ENCODE measurements at regions not wholly inside any gene's neighbourhood (a gene's known extent, or its start where the extent isn't known, plus 50 kb on each side); places are given as distances from the start of the nearest gene placed in this dataset.
"Not testable (repeated sequence)": the region's sequence is repeated elsewhere in the genome, so short reads cannot be mapped to it uniquely, and the experiment has no call there.

DNA sequence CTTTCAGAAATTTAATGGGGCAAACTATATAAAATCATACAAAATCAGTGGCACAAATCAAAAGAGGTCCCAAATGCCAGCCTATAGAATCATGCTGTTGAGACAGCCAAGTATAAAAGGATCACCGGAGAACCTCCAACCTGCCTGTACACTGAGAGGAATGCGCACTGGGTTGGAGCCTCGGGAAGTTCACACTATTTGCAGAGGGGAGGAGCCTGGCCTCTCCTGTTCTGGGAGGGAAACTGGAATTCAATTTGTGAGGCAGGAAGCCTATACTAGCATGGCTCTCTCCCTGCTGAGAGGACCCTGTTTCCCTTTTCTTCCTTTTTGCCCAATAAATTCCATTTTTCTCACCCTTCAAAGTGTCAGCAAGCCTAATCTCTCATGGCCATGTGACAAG lies 406.0 kb downstream of the HINT1 start:
- Histone ChIP-seq H3K9me3 (ENCODE audit: control insufficient read depth, insufficient read depth, low read depth, low read length) (no peaks in the 10 kb centered on the region), H3K36me3 (ENCODE audit: control insufficient read depth in 2 of 2, insufficient read depth in 1 of 2, low read length in 2 of 2) (no peaks in the 10 kb centered on the region), H3K27ac (ENCODE audit: extremely low read depth, low read depth, low read length) (no peak overlapping the region), H3K4me1 (ENCODE audit: control insufficient read depth, insufficient read depth, low read length) (no peaks in the 10 kb centered on the region), H3K4me3 (ENCODE audit: low read depth, low read length) (no peak overlapping the region)
- no peak for TF ChIP-seq REPIN1 (tag by site-specific recombination; IDR thresholded peaks at IDR 0.05; ENCODE audit: low read depth)
- ChIA-PET POLR2A (no interaction called here), CTCF (no interaction called here)

GRCh38 chr5:130747556-130747955 lies 417.5 kb downstream of the HINT1 start:
- Histone ChIP-seq H3K36me3 (ENCODE audit: control insufficient read depth in 2 of 2, insufficient read depth in 1 of 2, low read length in 2 of 2) (no peaks in the 10 kb centered on the region), H3K27ac (ENCODE audit: extremely low read depth, low read depth, low read length) (no peak overlapping the region), H3K4me1 (ENCODE audit: control insufficient read depth, insufficient read depth, low read length) (no peaks in the 10 kb centered on the region), H3K9me3 (ENCODE audit: control insufficient read depth, insufficient read depth, low read depth, low read length) (no peaks in the 10 kb centered on the region), H3K4me3 (ENCODE audit: low read depth, low read length) (no peak overlapping the region)
- POLR2A ChIA-PET = no interaction called here
- CTCF ChIA-PET = no interaction called here
- TF ChIP-seq ZNF830 (tag by site-specific recombination; IDR thresholded peaks at IDR 0.05; ENCODE audit: low read depth) (no peak), ZNF792 (tag by site-specific recombination; IDR thresholded peaks at IDR 0.05) (no peak), ZNF701 (tag by site-specific recombination; IDR thresholded peaks at IDR 0.05) (no peak), ZNF37A (tag by site-specific recombination; IDR thresholded peaks at IDR 0.05) (no peak), ZNF558 (tag by site-specific recombination; IDR thresholded peaks at IDR 0.05) (no peak), ZFHX2 (tag by site-specific recombination; conservative IDR thresholded peaks at IDR 0.05) (no peak)

DNA sequence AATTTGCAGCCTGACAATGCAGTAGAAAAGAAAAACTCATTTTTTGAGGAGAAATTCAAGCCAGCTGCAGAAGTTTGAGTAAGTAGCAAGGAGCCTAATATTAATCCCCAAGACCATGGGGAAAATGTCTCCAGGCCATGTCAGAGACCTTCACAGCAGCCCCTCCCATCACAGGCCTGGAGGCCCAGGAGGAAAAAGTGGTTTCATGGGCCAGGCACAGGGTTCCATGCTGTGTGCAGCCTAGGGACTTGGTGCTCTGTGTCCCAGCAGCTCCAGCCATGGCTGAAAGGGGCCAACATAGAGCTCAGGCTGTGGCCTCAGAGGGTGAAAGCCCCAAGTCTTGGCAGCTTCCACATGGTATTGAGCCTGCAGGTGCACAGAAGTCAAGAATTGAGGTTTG lies 418.4 kb downstream of the HINT1 start:
- H3K9me3 ChIP-seq (ENCODE audit: control insufficient read depth, insufficient read depth, low read depth, low read length); POLR2A ChIA-PET; H3K4me3 ChIP-seq (ENCODE audit: low read depth, low read length); H3K36me3 ChIP-seq (ENCODE audit: control insufficient read depth in 2 of 2, insufficient read depth in 1 of 2, low read length in 2 of 2); H3K27ac ChIP-seq (ENCODE audit: extremely low read depth, low read depth, low read length); H3K4me1 ChIP-seq (ENCODE audit: control insufficient read depth, insufficient read depth, low read length); CTCF ChIA-PET: not testable (repeated sequence)
- peak; percentile 77 for TF ChIP-seq ZNF585B (tag by site-specific recombination; IDR thresholded peaks at IDR 0.05)

DNA sequence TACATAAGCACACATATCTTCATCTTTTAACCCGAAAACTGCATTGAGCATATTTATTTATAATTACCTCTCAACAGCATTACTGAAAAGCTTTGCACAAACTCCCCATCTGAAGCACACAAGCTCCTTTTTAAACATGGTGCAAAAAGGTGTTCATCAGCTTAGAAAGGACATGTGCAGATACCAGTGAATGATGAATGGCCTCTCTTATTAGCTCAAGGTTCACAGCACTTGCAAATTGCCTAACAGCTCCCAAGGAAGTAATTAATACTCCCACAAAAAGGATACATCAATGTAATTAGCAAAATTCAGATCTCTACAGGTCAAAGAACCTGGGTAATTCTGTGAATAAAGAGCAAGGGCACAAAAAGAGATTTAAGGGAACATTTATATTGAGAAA lies 422.0 kb downstream of the HINT1 start:
- Histone ChIP-seq H3K27ac (ENCODE audit: extremely low read depth, low read depth, low read length) (no peak overlapping the region), H3K4me1 (ENCODE audit: control insufficient read depth, insufficient read depth, low read length) (no peaks in the 10 kb centered on the region), H3K4me3 (ENCODE audit: low read depth, low read length) (no peak overlapping the region), H3K9me3 (ENCODE audit: control insufficient read depth, insufficient read depth, low read depth, low read length) (no peaks in the 10 kb centered on the region), H3K36me3 (ENCODE audit: control insufficient read depth in 2 of 2, insufficient read depth in 1 of 2, low read length in 2 of 2) (no peaks in the 10 kb centered on the region)
- ChIA-PET POLR2A (no interaction called here), CTCF (no interaction called here)
- TF ChIP-seq SCRT1 (tag by site-specific recombination; IDR thresholded peaks at IDR 0.05; ENCODE audit: borderline replicate concordance) = no peak
- no peak for TF ChIP-seq KLF1 (tag by site-specific recombination; IDR thresholded peaks at IDR 0.05)
- no peak for TF ChIP-seq ZSCAN4 (tag by site-specific recombination; IDR thresholded peaks at IDR 0.05)
- TF ChIP-seq ZNF660 (tag by site-specific recombination; IDR thresholded peaks at IDR 0.05) = no peak
- TF ChIP-seq, protein P1, sequence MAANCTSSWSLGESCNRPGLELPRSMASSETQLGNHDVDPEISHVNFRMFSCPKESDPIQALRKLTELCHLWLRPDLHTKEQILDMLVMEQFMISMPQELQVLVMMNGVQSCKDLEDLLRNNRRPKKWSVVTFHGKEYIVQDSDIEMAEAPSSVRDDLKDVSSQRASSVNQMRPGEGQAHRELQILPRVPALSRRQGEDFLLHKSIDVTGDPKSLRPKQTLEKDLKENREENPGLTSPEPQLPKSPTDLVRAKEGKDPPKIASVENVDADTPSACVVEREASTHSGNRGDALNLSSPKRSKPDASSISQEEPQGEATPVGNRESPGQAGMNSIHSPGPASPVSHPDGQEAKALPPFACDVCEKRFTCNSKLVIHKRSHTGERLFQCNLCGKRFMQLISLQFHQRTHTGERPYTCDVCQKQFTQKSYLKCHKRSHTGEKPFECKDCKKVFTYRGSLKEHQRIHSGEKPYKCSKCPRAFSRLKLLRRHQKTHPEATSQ (tag by site-specific recombination; IDR thresholded peaks at IDR 0.05) = no peak
- no peak for TF ChIP-seq MEIS1 (CRISPR knock-in tag; IDR thresholded peaks at IDR 0.05; ENCODE audit: borderline replicate concordance)
- no peak for TF ChIP-seq ZNF394 (tag by site-specific recombination; IDR thresholded peaks at IDR 0.05; ENCODE audit: borderline replicate concordance)
- TF ChIP-seq ZNF169 (tag by site-specific recombination; IDR thresholded peaks at IDR 0.05) = no peak
- no peak for TF ChIP-seq ZNF621 (tag by site-specific recombination; IDR thresholded peaks at IDR 0.05)
- TF ChIP-seq ZNF561 (tag by site-specific recombination; IDR thresholded peaks at IDR 0.05; ENCODE audit: borderline replicate concordance) = no peak
- TF ChIP-seq, protein P2, sequence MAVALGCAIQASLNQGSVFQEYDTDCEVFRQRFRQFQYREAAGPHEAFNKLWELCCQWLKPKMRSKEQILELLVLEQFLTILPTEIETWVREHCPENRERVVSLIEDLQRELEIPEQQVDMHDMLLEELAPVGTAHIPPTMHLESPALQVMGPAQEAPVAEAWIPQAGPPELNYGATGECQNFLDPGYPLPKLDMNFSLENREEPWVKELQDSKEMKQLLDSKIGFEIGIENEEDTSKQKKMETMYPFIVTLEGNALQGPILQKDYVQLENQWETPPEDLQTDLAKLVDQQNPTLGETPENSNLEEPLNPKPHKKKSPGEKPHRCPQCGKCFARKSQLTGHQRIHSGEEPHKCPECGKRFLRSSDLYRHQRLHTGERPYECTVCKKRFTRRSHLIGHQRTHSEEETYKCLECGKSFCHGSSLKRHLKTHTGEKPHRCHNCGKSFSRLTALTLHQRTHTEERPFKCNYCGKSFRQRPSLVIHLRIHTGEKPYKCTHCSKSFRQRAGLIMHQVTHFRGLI (tag by site-specific recombination; IDR thresholded peaks at IDR 0.05) = no peak
- TF ChIP-seq ZBTB7A (tag by site-specific recombination; IDR thresholded peaks at IDR 0.05; ENCODE audit: low read depth) = no peak
- no peak for TF ChIP-seq ZFP41 (tag by site-specific recombination; IDR thresholded peaks at IDR 0.05; ENCODE audit: borderline replicate concordance)
- no peak for TF ChIP-seq TRIM28 (IDR thresholded peaks at IDR 0.05; ENCODE audit: borderline replicate concordance, low read length)
- no peak for TF ChIP-seq KLF17 (tag by site-specific recombination; IDR thresholded peaks at IDR 0.05)
- TF ChIP-seq ZSCAN18 (tag by site-specific recombination; IDR thresholded peaks at IDR 0.05) = no peak
- TF ChIP-seq ZNF830 (tag by site-specific recombination; IDR thresholded peaks at IDR 0.05; ENCODE audit: low read depth) = no peak
